T-helper 1 cell treated with Interleukin-12 subunit alpha and Interleukin-12 subunit beta and Interleukin-4 antibody, amounts not matched to agents 30 μg/mL and 1 μg/mL, for 36 hours (primary cell): ENCODE measurements at regions not wholly inside any gene's neighbourhood (a gene's known extent, or its start where the extent isn't known, plus 50 kb on each side); places are given as distances from the start of the nearest gene placed in this dataset.

Experiments
- H3K27ac Mint-ChIP-seq: one replicate; pipeline ENCODE4 v1.8.0; 2021; ENCODE audit warnings: mild to moderate bottlenecking, mixed read lengths
- H3K27me3 Mint-ChIP-seq: one replicate; pipeline ENCODE4 v1.8.0; 2021; ENCODE audit warnings: low read depth, mixed read lengths
- H3K36me3 Mint-ChIP-seq: one replicate; pipeline ENCODE4 v1.8.0; 2021; ENCODE audit warnings: low read depth, mixed read lengths
- H3K4me1 Mint-ChIP-seq: one replicate; pipeline ENCODE4 v1.8.0; 2021; ENCODE audit warnings: low read depth, mixed read lengths
- H3K4me3 Mint-ChIP-seq: one replicate; pipeline ENCODE4 v1.8.0; 2021; ENCODE audit warnings: mild to moderate bottlenecking, moderate library complexity, mixed read lengths
- H3K9me3 Mint-ChIP-seq: one replicate; pipeline ENCODE4 v1.8.0; 2021; ENCODE audit warnings: mixed read lengths

DNA sequence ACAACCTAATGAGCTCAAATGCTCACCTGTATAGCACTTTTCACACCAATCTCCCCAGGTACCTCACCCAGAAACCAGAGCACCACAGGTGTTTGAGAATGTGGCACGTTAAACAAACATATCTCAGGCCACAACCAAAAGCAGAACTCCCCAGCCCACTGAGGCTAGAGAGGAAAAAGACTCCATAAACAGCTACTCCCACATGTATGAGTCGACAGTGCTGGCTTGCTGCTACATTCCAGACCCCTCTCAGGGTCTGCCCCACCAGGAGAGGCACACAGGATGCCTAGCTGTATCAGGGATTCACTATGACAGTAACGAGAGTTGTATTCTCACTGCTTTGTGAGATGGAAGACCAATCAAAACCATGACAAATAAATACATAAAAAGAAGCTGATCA, 242.6 kb upstream of the ARID1B start:
- Mint-ChIP-seq H3K27ac (no peak overlapping the region), H3K36me3 (no peaks in the 10 kb centered on the region), H3K4me3 (no peak overlapping the region), H3K4me1 (no peaks in the 10 kb centered on the region), H3K9me3 (no peaks in the 10 kb centered on the region), H3K27me3 (peaks cover 3% of the 10 kb centered on the region)

DNA sequence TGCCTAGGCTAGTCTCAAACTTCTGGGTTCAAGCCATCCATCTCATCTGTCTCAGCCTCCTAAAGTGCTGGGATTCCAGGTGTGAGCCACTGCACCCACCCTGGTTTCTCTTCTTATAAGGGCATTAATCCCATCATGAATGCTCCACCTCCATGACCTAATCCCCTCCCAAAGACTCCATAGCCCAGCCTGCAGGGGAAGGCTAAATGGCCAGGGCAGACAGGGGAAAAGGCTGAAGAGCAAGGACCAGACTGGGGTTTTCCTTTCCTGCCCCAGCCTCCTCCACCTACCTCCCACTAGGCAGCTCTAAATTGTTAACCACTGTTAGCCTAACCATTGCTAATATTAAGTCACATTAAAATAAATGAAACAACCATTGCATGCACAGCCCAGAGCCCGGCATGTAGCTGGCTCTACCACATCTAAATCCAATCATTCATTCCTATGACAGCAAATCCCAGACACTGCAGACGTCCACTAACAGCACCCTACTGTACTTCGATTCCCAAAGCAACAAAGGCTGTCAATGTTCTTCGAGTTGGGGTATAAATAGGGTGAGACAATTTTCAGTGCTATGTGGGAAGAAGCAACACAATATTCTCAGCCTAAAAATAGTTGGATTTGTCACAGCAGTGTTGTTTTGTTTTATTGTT, 243.2 kb upstream of the ARID1B start:
- Mint-ChIP-seq H3K9me3 (no peaks in the 10 kb centered on the region), H3K27me3 (peaks cover 3% of the 10 kb centered on the region), H3K4me3 (no peak overlapping the region), H3K4me1 (no peaks in the 10 kb centered on the region), H3K36me3 (no peaks in the 10 kb centered on the region), H3K27ac (no peak overlapping the region)

DNA sequence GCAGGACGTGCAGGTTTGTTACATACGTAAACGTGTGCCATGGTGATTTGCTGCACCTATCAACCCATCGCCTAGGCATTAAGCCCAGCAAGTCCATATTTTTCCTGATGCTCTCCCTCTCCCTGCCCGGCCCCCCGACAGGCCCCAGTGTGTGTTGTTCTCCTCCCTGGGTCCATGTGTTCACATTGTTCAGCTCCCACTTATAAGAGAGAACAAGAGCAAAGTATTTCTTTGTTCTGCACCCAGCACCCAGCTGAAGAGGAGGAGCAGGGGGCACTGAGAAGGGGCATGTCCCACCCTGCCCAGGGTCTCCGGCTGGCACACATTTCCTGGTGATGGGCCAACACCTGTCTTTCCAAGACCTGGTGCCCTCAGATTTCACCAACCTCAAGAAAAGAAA, 251.1 kb upstream of the ARID1B start:
- Mint-ChIP-seq H3K4me1 (no peaks in the 10 kb centered on the region), H3K36me3 (no peaks in the 10 kb centered on the region), H3K4me3 (no peak overlapping the region), H3K27ac (no peak overlapping the region), H3K9me3 (no peaks in the 10 kb centered on the region), H3K27me3 (peaks cover 3% of the 10 kb centered on the region)

DNA sequence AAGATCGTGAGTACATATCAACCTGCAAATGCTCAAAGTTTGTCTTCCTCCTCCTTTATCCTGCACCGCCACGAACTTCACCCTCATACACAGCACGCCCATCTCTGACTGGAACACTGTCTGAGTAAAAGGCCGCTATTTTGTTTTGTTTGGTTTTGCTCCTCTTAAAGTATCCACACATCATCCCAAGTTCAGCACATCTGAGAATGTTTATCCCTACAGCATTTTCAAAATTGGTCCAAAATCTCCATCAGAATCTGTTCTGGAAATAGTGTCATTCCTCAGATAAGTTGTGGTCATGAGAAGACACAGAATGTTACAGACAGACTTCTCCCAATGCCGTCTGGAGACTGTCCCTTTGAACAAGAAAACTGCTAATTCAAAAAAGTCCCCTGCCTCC, 251.6 kb upstream of the ARID1B start:
- no peak overlapping the region for H3K27ac Mint-ChIP-seq
- no peaks in the 10 kb centered on the region for H3K4me1 Mint-ChIP-seq
- H3K36me3 Mint-ChIP-seq = no peaks in the 10 kb centered on the region
- no peaks in the 10 kb centered on the region for H3K9me3 Mint-ChIP-seq
- H3K27me3 Mint-ChIP-seq = peaks cover 3% of the 10 kb centered on the region
- no peak overlapping the region for H3K4me3 Mint-ChIP-seq

DNA sequence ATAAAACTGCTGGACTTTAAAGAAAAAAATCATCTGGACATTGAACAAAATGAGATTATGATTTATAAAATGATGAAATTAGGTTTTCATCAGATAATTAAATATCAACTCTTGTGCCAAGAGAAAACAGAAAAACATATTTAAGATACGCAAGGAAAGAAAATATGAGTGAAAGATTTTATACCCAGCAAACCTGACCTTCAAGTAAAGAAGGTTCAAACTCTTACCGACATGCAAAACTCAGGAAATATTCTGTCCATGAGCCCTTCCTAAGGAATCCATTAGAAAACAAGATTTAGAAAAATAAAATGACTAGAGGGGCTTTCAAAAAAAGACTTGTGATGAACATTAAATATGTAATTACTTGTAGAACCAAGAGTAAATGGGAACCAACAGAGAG, 257.2 kb upstream of the ARID1B start:
- H3K27me3 Mint-ChIP-seq = no peaks in the 10 kb centered on the region
- no peak overlapping the region for H3K4me3 Mint-ChIP-seq
- H3K4me1 Mint-ChIP-seq = no peaks in the 10 kb centered on the region
- peaks cover 7% of the 10 kb centered on the region for H3K9me3 Mint-ChIP-seq
- no peak overlapping the region for H3K27ac Mint-ChIP-seq
- no peaks in the 10 kb centered on the region for H3K36me3 Mint-ChIP-seq

DNA sequence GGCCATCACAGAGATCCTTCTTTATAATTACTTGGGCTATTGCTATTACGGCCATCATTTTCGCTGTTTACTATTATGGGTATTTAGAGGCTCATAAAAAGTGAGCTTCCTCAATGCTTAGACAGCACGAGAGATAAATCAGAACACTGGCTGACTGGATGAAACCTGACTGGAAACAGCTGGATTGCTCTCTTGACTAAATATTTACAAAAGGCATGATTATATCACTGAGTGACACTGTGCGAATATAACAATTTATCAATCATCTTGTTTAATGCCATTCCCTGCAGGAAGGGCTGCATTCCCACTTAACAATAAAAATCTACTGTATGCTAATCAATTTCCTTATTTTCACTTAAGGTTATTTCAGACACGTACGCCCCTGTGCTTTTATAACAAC, 260.1 kb upstream of the ARID1B start:
- H3K27ac Mint-ChIP-seq = no peak overlapping the region
- H3K9me3 Mint-ChIP-seq = peaks cover 7% of the 10 kb centered on the region
- no peak overlapping the region for H3K4me3 Mint-ChIP-seq
- H3K36me3 Mint-ChIP-seq = no peaks in the 10 kb centered on the region
- H3K27me3 Mint-ChIP-seq = peaks cover 4% of the 10 kb centered on the region
- H3K4me1 Mint-ChIP-seq = no peaks in the 10 kb centered on the region

DNA sequence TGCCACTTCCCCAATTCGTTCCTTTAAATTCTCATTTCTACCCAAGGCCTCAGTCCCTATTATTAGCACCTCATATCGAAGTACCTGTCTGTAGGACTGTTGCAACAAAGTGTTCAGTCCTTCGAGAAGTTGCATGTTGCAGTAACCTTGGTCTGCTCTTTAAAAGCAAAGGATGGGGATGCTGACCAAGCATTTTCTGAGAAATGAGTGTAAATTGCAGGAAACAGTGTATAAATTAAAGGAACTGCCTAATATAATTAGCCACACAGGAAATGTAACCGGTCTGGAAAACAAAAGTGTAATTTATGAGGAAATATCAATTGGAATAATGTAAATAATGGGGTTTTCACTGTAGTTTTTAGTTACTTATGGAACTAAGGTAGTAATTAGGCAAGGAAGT, 261.9 kb upstream of the ARID1B start:
- H3K4me3 Mint-ChIP-seq = no peak overlapping the region
- H3K36me3 Mint-ChIP-seq = no peaks in the 10 kb centered on the region
- no peak overlapping the region for H3K27ac Mint-ChIP-seq
- H3K4me1 Mint-ChIP-seq = no peaks in the 10 kb centered on the region
- peaks cover 5% of the 10 kb centered on the region for H3K9me3 Mint-ChIP-seq
- peaks cover 7% of the 10 kb centered on the region for H3K27me3 Mint-ChIP-seq

DNA sequence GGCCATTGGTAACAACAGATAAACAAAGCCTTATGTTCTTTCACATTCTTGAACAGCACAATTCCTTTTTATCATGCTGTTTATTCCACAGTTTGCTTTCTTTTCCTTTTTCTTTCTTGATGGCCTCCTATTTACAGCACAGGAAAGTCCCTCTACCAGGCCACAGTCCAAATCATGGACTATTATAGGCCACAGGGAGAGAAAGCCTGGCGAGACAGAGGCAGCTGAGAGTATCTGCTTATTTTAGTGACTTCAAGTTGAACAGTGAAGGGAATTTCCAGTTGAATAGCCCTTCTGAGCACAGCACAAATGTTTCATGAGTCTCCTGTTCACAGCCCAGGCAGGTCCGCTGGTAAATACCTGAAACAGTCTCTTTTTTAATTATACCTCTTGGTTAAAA, 263.7 kb upstream of the ARID1B start:
- no peak overlapping the region for H3K4me3 Mint-ChIP-seq
- peaks cover 2% of the 10 kb centered on the region for H3K4me1 Mint-ChIP-seq
- H3K9me3 Mint-ChIP-seq = no peaks in the 10 kb centered on the region
- no peak overlapping the region for H3K27ac Mint-ChIP-seq
- H3K27me3 Mint-ChIP-seq = peaks cover 11% of the 10 kb centered on the region
- no peaks in the 10 kb centered on the region for H3K36me3 Mint-ChIP-seq

DNA sequence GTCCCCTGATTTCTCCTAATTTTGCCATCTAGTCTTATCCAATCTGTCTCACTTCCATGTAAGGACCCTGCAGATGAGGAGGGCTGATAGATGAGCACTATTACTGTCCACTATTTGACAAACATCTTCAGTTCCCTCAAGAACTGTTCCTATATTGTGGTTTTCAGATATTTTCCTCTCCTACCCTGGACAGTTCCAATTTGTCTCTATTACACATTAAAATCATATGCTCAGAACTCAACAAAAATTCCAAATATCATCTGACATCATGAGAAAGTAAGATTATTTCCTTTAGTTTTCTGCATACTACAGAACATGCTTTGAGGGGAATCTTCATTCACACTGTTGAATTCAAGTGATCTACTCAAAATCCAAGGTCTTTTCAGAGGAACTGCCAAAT, 265.6 kb upstream of the ARID1B start:
- Mint-ChIP-seq H3K36me3 (no peaks in the 10 kb centered on the region), H3K27me3 (peaks cover 11% of the 10 kb centered on the region), H3K27ac (no peak overlapping the region), H3K4me3 (no peak overlapping the region), H3K9me3 (no peaks in the 10 kb centered on the region), H3K4me1 (peaks cover 2% of the 10 kb centered on the region)

DNA sequence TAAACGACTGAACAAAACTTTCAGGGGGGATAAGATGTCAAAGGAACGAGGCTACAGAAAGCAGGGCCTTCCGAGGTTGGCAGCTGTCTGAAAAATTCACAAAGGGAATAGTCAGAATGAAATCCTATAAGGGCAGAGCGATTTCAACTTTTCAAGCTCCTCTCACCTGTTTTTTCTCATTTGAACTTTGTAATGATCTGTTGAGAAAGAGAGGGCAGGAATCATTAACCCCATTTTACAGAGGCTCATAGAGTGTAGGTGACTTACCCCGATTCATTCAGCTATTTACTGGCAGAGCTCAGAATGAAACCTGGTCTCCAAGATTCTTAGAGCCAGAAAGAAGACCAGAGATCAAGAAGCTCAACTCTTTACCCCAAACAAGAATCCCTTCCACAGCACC, 266.1 kb upstream of the ARID1B start:
- H3K27me3 Mint-ChIP-seq = peaks cover 11% of the 10 kb centered on the region
- H3K9me3 Mint-ChIP-seq = no peaks in the 10 kb centered on the region
- no peaks in the 10 kb centered on the region for H3K36me3 Mint-ChIP-seq
- H3K27ac Mint-ChIP-seq = no peak overlapping the region
- H3K4me1 Mint-ChIP-seq = peaks cover 2% of the 10 kb centered on the region
- H3K4me3 Mint-ChIP-seq = no peak overlapping the region

DNA sequence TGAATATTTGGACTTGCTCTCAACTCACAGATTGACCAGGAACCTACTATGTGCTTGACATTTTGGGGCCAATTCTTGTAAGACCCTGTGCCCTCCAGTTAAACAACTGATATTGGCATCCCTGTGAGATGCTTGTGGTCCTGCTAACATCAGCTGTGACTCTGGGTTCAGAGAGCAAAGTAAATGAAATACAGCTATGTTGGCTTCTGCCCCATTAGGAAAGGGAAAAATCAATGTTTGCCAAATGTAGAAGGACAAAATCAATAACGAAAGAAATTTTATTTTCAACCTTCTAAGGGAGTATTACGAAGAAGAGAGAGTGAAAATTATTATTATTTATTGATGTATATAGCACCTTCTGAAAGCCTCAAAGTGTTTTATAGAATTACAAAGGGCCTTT, 266.9 kb upstream of the ARID1B start:
- Mint-ChIP-seq H3K9me3 (no peaks in the 10 kb centered on the region), H3K4me1 (peaks cover 2% of the 10 kb centered on the region), H3K36me3 (no peaks in the 10 kb centered on the region), H3K4me3 (no peak overlapping the region), H3K27ac (no peak overlapping the region), H3K27me3 (peaks cover 11% of the 10 kb centered on the region)

DNA sequence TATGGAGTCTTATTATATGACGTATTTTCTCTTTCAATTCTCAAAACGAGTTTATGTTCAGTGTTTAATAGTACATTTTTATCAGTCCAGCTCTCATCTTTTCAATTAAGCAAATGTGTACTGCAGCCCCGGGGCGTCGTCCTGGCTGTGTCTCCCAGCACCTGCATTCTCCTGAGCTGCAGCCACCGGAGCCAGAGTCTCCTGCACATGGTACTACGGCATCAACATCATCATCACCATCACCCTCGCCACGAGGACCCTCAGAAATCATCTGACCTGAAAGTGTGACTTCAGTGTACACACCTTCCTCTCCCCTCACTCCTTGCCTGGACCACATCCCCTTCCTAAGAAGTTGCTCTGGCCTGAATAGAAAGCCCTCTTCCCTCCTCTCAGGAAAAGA, 267.7 kb upstream of the ARID1B start:
- no peaks in the 10 kb centered on the region for H3K36me3 Mint-ChIP-seq
- no peak overlapping the region for H3K27ac Mint-ChIP-seq
- H3K27me3 Mint-ChIP-seq = peaks cover 11% of the 10 kb centered on the region
- H3K4me1 Mint-ChIP-seq = peaks cover 2% of the 10 kb centered on the region
- no peak overlapping the region for H3K4me3 Mint-ChIP-seq
- no peaks in the 10 kb centered on the region for H3K9me3 Mint-ChIP-seq

DNA sequence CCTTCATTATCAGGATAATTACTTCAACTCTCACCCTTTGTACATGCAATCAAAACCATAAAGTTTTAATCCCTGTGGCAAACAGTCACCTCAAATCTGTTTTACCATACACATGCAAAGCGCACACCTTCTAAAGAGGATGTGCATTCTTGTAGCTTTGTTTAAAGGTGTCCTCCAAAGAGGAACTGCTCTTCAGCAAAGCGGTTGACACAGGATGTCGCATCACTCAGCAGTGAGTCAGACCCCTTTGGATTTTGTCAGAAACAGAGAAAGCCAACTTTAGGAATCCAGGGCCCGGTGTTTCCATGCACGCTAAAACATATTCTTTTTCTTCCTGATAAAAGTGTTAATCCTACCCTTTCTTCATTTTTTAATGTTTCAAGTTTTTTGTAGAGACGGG, 268.3 kb upstream of the ARID1B start:
- peaks cover 11% of the 10 kb centered on the region for H3K27me3 Mint-ChIP-seq
- no peak overlapping the region for H3K27ac Mint-ChIP-seq
- H3K4me1 Mint-ChIP-seq = peaks cover 2% of the 10 kb centered on the region
- H3K4me3 Mint-ChIP-seq = no peak overlapping the region
- H3K36me3 Mint-ChIP-seq = no peaks in the 10 kb centered on the region
- no peaks in the 10 kb centered on the region for H3K9me3 Mint-ChIP-seq

DNA sequence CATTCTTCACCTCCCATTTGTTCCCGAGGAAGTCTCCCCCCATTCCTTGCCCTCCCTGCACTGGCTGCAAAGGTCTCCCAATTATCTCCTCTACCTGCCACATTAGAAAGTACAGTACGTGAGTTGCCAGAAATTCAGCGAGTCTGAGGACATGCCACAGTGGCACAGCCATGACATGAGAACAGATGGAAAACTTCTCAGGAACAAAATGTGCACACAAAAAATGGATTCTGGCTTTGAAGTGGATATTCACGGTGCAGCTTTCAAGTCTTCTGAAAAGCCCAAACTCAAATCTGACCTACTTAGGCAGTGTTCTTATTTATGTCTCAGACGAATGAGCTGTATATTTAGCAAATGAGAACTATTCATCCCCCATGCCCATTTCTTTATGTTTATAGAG, 269.1 kb upstream of the ARID1B start:
- Mint-ChIP-seq H3K36me3 (no peaks in the 10 kb centered on the region), H3K4me3 (no peak overlapping the region), H3K27me3 (peaks cover 11% of the 10 kb centered on the region), H3K4me1 (peaks cover 2% of the 10 kb centered on the region), H3K9me3 (no peaks in the 10 kb centered on the region), H3K27ac (no peak overlapping the region)

DNA sequence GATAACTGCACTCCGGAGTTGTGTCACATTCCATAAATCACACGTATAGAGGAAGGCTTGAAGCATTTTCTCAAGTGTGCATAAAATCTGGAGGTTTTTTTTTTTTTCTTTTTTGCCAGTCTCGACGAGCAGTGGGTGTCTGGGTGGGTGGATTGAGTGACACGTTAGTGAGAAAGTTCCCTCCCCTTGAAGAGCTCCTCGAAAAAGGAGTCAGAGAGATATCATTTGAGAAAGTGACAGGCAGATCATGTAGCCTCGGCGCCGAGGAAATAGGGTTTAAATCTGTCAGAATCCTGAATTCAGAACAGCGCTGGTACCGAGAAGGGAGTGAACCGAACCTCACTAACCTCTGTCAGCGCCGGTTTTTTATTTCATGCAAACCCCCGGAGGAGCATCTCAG, 269.5 kb upstream of the ARID1B start:
- Mint-ChIP-seq H3K4me3 (no peak overlapping the region), H3K4me1 (peaks cover 2% of the 10 kb centered on the region), H3K27me3 (peaks cover 11% of the 10 kb centered on the region), H3K36me3 (no peaks in the 10 kb centered on the region), H3K27ac (no peak overlapping the region), H3K9me3 (no peaks in the 10 kb centered on the region)

DNA sequence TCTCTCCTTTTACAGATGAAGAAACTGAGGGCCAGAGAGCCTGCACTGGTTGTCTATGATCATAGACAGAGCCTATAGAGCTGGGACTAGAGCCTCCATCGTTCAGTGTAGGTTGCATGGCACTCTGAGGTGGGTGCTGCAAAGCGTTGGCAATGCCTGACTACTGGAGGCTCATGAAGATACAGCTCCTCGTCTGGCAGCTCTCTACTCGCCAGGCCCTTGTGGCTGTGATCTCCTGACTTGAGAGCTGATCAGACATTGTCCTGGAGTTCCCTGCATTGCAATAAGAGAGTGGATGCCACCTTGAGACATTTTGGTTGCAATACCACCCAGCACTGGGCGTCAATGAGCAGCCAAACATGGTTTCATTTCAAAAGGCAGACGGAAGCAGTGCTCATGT, 270.1 kb upstream of the ARID1B start:
- peaks cover 2% of the 10 kb centered on the region for H3K4me1 Mint-ChIP-seq
- H3K4me3 Mint-ChIP-seq = no peak overlapping the region
- H3K36me3 Mint-ChIP-seq = no peaks in the 10 kb centered on the region
- no peaks in the 10 kb centered on the region for H3K9me3 Mint-ChIP-seq
- no peak overlapping the region for H3K27ac Mint-ChIP-seq
- H3K27me3 Mint-ChIP-seq = peaks cover 7% of the 10 kb centered on the region
